Daoy (cell line): ENCODE measurements at regions not wholly inside any gene's neighbourhood (a gene's known extent, or its start where the extent isn't known, plus 50 kb on each side); places are given as distances from the start of the nearest gene placed in this dataset.

Experiments
- DNase-seq: peaks from one replicate; pipeline ENCODE4 v3.0.0-alpha.2; 2015; ENCODE audit warnings: low read depth

DNA sequence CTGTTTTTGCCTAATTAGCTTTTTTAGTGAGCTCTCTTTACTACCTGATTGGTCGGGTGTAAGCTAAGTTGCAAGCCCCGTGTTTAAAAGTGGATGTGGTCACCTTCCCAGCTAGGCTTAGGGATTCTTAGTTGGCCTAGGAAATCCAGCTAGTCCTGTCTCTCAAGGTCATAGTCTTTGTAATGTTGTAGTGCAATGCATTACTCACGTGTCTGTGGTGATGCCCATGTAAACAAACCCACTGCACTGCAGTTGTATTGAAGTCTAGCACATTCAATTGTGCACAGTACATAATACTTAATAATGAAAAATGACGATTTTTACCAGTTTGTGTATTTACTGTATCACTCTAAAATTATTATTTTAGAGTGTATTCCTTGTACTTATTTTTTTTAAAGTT, 335.5 kb downstream of the NUAK1 start:
- no peak for DNase-seq

DNA sequence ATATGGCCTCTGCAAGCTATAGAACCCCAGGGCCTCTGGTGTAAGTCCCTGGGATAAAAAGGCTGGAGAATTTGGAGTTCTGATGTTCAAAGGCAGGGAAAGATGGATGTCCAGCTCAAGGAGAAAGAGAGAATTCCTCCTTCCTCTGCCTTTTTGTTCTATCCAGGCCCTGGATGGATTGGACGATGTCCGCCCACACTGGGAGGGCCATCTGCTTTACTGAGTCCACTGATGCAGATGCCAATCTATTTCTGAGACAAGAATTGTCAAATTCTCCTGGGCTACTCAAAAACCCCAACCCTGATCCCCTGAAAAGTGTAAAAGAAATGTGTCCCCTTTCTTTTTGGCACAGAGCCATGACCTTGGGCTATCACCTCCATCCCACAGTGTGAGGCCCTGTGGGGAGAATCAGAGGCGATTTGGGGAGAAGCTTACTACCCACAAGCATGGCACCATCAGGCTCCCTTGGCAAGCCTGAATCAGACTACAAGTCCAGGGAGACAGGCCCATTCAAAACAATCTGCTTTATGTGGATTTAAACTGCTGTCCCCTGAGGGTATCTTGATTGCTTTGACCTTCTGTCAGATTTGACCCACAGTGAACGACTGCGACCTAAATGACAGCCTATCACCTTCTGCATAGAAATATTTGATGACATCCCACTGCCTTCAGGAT, 334.0 kb downstream of the NUAK1 start:
- DNase-seq = no peak

DNA sequence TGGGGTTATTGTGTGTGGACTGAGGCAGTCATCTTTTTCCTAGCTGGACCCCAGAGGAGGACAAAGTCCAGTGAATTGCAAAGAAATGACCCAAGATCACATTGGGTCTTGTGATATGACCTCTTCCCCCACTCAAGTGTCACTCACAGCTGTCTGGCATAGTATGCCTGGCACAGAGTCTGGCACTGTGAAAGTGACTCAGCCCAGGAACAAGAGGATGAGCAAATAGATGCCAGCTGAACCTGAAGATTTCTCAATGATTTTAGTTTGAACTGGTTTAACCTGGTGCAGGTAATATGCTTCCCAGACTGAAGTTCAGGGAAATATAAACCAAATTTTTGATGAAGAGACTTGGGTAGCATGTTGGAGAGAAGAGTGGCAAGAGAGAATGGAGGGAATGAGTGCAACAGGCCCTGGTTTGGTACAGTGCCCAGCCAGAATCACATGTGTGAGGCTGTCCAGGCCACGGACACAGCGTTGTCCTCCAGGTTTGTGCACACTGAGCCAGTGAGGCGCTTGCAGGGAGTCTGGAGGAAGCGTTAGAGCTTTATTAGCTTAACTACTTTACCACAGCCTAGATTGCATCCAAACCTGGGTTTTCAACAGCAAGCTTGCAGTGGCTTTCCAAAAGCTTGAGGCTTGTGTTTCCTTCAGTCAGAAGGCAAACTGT, 332.9 kb downstream of the NUAK1 start:
- no peak for DNase-seq

DNA sequence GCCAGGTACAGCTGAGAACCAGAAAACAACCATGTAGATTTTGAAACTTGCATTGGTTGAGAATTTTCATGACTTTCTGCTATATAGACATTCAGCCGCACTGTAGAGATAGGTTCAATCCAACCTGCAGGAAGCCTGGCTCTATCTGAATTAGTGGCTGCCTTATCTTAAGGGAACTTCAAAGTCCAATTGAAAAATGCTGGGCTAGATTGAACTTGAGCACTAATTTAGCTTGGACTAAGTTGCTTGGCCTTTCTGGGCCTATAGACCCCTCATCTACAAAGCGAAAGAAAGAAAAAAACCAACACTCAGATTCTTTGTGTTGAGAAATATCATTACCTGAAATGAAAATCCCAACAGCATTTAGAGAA, 332.4 kb downstream of the NUAK1 start:
- no peak for DNase-seq

DNA sequence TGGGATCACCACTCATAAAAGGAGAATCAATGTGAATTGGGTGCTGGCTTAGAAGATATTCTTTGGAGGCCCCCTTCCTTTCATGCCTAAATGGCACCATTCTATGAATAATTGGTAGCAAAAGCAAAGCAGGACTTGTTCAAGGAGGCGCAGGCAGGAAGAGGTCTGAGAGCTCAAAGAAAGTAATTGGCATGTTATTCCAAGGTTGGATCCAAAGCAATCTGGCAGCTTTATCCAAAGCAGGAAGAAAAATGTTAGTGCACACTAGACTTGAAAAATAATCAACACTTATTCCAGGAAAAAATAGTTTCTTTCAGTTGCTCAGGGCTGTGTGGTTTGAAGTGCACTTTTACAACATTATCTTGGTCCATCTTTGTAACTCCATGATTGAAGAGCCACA, 326.4 kb downstream of the NUAK1 start:
- DNase-seq = no peak

DNA sequence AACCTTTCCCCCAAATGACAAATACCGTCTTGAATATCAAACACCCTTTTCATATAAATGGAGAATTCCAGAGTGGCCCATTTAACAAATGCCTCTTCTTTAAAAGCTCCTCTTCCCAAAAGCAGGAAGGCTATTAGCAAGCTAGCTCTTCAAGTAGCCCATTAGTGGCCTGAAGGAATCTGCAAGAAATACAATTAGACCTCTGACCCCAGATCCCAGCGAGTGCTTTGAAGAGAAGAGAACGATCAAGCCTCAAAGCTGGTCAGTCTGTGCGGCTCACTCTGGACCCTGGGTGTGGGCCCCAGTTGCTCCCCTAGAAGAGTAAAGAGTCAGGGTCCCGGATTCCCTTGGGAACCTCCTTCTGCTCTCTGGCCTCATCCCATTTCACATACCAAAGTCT, 325.6 kb downstream of the NUAK1 start:
- no peak for DNase-seq

DNA sequence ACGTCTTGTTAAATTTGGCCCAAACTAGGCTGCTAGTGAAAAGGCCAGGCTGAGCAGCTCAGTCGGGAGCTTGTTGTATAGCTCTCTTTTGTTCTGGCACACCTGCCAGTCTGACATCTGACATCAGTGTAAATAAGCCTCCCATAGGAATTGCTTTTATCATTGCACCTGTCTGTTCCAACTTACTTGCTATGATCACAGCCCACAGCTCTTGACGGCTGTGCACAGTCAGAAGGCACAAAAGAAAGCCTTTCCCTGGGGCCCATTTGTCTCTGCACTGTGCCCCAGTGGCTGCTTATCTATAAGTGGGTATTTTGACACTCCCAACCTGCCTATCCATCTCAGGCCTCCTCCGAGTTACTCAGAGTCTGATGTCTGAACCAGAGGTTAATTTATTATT, 324.5 kb downstream of the NUAK1 start:
- no peak for DNase-seq

DNA sequence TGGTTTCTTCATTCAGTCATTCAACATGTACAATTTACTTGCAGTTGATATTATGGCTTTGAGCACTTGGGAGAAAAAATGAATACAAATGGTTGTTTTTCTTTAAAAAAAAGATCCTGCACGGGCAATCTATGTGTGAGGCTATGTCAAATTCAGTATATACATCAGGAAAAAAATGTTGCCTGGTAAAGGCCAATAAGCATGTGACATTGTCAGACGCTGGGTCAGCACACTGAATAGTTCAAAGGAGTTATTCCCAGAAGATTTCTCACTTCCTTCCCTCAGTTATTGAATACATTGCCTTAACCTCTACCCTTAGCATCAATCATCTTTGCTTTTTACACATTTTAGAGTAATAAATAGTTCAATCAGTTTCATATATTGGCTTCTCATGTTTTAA, 319.2 kb downstream of the NUAK1 start:
- no peak for DNase-seq

DNA sequence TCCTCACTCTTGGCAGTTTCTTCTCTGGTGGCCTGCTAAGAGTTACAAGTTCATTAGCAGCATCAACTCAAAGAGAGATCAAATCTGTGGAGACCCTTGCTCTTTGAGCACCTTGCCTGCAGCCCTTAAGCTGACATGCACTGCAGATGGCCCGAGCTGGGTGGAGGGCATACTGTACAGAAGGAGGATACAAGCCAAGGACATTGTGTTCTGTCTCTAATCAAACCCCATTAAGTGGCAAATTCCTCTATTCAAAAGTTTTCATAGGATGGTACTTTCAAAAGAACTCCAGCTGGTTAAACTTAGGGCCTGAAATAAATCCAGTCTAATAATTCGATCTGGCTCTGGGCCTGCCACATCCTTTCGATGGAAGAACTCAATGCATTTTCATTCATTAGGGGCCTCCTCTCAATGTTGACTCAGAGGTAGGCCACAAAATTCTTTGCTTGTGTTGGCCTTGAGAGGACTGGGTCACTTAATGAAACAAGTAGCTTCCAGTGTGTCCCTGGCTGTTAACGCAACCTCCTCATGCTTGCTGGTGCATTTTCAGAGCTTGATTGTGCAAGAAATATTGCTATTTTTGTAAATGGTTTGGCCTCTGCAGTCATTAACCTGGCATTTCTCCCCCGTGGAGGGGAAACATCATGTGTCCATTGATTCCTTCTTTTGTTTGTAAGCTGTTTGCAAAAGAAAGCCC, 318.2 kb downstream of the NUAK1 start:
- DNase-seq = no peak

DNA sequence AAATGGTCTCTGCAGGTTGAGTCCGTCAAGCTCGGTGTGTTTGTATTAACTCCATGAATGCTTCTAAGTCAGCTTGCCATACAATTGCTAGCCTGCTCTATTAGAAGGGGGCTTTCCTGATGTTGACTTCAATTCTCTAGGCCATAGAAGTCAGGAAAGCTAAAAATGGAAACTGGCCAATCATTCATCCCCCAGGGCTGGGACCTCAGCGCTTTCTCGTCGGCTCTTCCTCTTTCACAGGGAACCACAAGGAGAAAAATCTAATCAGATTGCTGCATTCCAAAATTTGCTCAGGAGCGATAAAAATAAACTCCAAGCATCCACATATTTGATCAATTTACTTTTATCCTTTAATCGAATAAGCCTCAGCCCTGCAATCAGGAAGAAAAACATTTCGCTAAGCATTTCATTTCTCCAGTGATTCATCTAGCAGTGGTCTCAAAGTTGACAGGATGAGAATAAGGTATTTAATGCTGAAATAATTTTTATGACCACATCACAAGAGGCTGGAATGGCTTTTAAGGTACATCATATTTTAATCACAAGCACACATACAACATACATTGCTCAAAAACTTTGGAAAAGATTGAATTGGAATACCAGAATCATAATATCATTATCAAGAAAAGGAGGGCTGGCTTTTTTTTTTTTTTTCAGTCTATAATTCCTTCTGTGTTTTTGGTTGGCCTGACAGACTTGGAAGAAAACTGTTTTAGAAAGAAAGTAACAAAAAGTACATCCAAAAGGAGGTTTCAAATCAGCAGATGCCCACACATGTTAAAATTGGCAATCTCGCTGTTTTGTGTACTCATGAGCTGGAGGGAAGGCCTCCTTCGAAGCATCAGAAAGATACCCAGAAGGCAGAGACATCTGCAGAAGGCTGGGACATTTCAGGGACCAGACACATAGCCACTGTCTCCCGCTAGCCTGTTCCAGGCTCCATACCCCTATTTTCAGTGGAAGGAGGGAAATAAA, 316.3 kb downstream of the NUAK1 start:
- no peak for DNase-seq

DNA sequence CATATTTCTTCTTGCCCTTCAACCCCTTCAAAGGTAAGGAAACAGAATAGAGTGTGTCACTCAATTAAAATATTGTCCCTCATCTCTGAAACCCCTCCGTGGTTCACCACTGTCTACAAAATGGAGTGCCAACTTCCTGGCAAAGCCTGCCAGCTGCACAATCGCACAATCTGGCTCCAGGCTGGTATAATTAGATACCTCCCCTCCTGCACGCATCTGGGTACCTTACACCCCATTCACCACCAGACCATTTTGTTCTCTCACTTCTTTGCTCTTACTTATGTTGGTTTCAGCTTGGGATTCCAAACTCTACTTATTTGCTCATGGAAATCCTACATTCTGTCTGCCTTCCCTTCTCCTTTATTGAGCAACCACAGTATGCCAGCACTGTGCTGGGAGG, 314.9 kb downstream of the NUAK1 start:
- DNase-seq = no peak

DNA sequence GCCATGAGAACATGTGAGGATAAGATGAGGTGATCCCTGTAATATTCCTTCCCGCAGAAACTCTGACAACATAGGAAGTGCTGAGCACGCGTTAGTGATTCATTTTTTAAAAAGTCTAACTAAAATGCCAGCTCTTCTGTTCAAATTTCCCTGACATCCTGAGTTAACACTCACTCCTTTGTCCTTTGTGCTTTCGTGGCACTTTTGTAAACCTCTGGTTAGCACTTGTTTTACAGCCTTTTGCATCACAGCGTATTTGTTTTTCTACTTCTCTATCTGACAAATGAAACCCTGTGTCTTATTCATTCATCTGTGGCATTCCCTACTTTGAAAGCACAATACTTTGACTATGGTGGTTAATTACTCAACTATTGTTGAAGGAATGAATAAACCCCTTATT, 313.6 kb downstream of the NUAK1 start:
- no peak for DNase-seq

DNA sequence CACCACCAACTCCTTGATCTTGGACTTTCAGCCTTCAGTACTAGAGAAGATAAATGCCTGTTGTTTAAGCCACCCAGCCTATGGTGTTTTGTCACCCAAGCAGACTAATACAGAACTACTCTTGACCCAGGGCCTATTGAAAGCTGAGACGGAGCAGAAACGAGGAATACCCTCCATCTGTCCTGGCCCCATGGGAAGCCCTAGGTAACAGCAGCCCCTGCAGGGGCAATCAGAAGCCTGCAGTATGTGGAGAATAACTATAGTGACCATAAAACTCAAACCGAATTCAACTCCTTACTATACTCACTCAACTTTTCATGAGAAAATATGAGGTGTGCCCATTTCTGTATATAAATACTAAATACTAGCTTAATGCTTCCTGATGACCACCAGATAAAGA, 307.4 kb downstream of the NUAK1 start:
- no peak for DNase-seq

DNA sequence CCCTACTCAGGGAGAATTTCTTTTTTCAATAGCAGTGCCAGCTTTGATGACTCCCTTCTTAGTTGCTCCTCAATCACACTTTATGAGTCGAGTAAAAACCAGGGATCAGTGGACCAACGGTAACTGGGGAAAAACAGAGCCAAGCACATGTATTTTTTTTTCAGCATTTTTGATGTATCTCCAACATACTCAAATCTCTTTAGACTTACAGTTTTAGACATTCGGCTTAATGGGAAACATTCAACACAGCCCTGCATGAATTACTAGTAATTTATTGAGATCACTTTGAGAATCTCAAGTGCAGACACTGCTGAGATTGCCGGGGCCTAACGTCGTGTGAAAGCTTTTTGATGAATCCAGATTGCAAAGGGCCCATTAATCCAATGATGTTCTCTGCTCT, 306.7 kb downstream of the NUAK1 start:
- DNase-seq = no peak

DNA sequence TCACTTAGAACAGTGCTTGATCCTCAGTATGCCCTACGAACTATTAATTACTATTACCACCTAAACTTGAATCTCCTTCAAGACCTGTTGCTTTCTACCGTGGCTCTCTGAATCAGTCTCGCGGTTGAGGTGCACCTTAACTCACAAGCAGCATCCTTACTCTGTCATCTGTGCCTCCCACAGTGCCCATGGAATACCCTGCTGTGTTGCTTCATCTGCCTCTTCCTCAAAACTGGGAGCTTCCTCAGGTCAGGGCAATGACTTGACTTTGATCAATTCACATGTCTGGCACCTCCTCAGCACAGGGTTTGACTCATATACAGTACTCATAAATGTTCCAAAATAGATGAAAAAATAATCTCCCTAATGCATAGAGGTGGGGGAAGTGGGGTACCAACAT, 305.9 kb downstream of the NUAK1 start:
- no peak for DNase-seq

DNA sequence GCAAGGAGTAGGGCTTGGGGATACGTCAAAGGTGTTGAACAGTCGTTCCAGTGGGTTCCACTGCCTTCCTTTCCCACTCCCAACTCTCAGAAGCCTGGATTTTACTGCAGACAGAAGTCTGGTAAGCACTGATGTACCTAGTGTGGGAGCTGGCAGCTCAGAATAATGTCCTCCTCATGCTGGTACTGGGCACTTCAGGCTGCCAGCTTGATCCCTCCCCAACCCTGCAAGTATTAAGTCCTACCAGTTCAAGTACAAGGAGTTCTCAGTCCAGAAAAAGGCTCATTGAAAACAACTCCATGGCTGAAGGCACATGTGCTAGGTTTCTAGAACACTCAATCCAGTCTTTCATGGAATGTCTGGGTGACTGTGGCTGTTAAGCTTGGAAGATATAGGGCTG, 304.3 kb downstream of the NUAK1 start:
- DNase-seq = no peak

DNA sequence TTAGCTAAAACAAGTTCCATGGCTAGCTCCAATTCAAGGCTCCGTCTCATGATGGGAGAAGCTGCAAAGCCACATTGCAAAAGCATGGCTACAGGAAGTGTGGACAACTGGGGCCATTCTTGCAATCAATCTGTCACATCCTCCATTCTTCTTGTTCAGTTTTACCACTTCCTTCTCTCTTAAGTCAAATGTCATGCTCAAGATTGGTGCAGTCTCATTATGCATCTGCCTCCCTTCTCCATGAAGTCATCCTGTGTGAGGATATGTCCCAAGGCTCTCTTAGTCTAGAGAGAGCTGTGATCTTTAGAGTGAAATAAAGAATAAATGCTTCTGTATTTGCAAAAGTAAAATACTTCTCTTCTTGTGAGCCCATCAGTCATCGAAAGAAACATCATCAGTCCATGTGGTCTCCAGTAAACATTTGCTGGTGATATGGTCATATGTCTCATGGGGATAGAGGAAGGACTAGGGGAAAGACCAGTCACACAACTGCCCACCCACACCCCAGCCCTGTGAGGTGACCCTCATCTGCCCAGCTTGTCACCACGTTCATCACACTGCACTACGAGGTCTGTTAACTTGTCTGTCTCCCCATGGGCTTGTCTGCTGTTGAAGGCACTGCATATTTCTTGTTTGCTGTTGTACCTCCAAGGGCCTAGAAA, 303.0 kb downstream of the NUAK1 start:
- no peak for DNase-seq

DNA sequence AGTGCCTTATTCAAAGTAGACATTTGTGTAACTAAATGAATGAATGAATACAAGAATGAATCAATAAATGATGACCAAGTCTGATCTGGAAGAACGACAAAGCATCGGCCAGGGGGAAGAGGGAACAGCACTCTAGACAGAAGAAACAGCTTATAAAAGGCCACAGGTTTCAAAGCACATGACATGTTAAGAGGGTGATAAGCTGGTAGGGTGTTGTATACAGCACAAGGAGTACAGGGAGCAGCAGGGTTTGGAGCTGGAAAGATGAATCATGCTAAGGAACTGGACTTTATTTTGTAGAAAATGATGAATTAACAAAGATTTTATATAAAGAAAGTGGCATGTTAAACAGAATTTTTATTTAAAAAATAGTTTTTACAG, 302.5 kb downstream of the NUAK1 start:
- DNase-seq = no peak

DNA sequence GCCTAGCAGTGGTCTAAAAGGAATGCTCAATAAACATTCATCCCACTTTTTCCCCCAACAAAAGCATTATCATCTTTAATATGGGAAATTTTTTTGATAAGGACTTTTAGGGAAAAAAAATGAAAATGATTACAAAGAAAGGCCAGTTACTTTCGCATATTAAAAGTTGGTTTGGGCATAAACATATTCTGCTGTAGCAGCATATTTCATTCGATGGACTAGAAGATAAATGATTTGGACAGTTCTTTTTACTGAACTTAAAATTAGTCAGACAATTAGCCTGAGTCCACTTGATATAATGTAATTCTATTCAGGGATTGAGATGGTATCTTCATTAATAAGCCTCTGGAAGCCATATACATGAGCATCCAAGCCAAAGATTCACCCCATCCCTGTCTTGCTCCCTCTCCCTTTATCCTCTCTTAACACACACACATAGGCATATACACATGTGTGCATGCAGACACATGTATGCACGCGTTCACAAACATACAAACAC, 299.1 kb downstream of the NUAK1 start:
- no peak for DNase-seq

DNA sequence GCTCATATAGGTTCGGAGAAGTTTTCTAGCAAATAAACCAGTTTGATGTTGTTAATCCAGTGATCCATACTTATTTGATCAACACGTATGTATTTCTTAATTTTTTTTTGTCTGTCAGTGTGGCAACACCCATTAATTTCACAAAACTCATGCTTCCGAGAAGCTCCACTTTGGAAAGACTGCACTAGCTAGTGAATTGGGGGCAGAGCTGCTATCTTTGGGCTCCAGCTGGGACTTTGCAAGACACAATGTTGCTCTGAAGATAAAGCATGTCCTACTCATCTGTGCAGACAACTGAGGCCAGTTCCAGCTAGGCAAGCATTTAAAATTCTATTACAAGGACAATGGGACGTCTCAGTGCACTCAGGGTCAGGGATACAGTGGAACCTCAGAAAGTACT, 298.4 kb downstream of the NUAK1 start:
- DNase-seq = no peak

DNA sequence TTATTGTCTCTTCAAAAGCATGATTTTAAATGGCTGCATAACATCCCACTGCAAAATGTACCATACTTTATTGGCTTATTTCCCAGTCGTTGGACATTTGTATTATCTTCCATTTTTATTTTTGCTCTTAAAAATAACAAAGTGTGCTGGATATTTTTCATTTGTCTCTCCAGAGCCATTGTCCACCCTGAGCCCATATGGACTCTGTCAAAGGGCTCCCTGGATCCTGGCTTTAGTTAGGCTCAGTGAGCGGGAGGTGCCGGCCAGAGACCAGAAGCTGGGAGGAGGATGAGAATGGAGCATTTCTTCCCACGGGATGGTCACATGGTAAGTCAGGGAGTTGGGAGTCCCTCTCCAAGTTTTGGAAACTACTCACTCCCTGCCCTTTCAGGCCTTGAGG, 296.9 kb downstream of the NUAK1 start:
- no peak for DNase-seq

DNA sequence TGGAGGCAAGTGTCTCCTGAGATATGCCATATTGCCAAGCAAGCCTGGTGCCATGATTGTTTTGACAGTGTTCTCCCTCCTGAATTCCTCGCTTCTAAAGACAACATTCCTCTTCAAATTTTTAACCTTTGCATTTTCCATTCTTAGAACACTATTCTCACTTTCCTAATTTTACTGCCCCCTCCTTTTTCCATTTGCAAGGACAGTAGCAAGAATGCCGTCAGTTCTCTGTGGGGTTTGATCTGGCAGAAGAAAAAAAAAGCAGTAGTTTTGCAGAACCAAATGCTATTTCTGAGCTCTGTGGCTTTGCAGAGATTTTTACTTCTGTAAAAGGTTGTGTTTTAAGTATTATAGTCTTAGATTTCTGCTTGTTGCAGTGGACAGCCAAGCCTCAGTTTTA, 295.2 kb downstream of the NUAK1 start:
- DNase-seq = no peak
